Dendritic cell treated with granulocyte-macrophage colony-stimulating factor and Interleukin-4, amounts not matched to agents 40 ng/mL and 50 ng/mL, for 4 days (primary cell): ENCODE measurements at regions not wholly inside any gene's neighbourhood (a gene's known extent, or its start where the extent isn't known, plus 50 kb on each side); places are given as distances from the start of the nearest gene placed in this dataset.

ENCODE experiments used
- H3K27ac Mint-ChIP-seq: one replicate; pipeline ENCODE4 v1.8.0; 2022; ENCODE audit warnings: mild to moderate bottlenecking, mixed read lengths
- H3K27me3 Mint-ChIP-seq: one replicate; pipeline ENCODE4 v1.8.0; 2022; ENCODE audit warnings: mild to moderate bottlenecking, mixed read lengths
- H3K36me3 Mint-ChIP-seq: one replicate; pipeline ENCODE4 v1.8.0; 2022; ENCODE audit warnings: low read depth, mixed read lengths
- H3K4me1 Mint-ChIP-seq: one replicate; pipeline ENCODE4 v1.8.0; 2022; ENCODE audit warnings: low read depth, mixed read lengths
- H3K4me3 Mint-ChIP-seq: one replicate; pipeline ENCODE4 v1.8.0; 2022; ENCODE audit warnings: mild to moderate bottlenecking, moderate library complexity, mixed read lengths
- H3K9me3 Mint-ChIP-seq: one replicate; pipeline ENCODE4 v1.8.0; 2022; ENCODE audit warnings: mixed read lengths
- intact Hi-C: fragments of 100-400 bp; cut with micrococcal nuclease; formaldehyde crosslinking; loops from one replicate; pipeline ENCODE4 v1.15.0; 2022

DNA sequence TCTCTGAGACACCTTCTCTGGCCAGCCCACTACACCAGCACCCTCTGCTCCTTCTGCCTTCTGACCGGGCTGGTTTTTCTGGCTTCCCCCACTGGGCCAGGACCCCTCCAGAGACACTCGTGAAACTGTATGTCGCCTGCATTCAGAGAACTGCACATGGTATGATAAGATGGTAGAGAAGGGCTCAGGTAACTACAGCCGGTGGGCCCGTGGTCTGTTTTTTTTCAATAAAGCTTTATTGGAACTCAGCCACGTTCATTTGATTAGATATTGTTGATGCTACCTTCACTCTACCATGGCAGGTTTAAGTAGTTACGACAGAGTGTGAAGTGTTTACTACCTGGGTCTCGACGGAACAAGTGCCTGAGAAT is 514.0 kb downstream of the TBC1D22A start:
- Mint-ChIP-seq H3K4me3 (no peak overlapping the region), H3K4me1 (no peaks in the 10 kb centered on the region), H3K27me3 (peaks cover 4% of the 10 kb centered on the region), H3K9me3 (no peaks in the 10 kb centered on the region), H3K36me3 (no peaks in the 10 kb centered on the region), H3K27ac (no peak overlapping the region)
- intact Hi-C loops: no loop called here

GRCh38 chr22:47275605-47276449 is 513.4 kb downstream of the TBC1D22A start:
- H3K4me1 Mint-ChIP-seq: no peaks in the 10 kb centered on the region
- intact Hi-C loops: no loop called here
- H3K9me3 Mint-ChIP-seq: peaks cover 1% of the 10 kb centered on the region
- peaks cover 4% of the 10 kb centered on the region for H3K27me3 Mint-ChIP-seq
- no peaks in the 10 kb centered on the region for H3K36me3 Mint-ChIP-seq
- H3K27ac Mint-ChIP-seq: no peak overlapping the region
- no peak overlapping the region for H3K4me3 Mint-ChIP-seq

DNA sequence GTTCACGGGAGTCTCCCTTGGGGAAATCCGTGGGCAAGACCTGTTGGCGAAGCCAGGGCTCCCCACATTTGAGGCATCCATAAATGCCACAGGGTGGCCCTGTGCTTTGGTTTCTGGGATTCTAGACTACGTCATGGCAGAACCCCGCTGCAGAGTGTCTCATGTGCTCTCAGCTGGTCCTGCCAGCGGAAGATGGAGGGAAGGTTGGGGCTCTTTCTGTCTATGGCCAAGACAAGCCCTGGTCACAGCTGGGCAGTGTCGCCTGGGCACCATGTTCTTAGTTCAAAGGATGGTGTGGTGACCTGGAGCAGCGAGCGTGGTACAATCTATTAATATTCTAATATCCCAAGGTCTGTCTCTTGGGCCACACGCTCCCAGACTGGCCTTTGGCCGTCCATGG is 511.7 kb downstream of the TBC1D22A start:
- Mint-ChIP-seq H3K9me3 (peaks cover 9% of the 10 kb centered on the region), H3K36me3 (no peaks in the 10 kb centered on the region), H3K27ac (no peak overlapping the region), H3K27me3 (peaks cover 4% of the 10 kb centered on the region), H3K4me3 (no peak overlapping the region), H3K4me1 (no peaks in the 10 kb centered on the region)
- intact Hi-C loops: no loop called here

DNA sequence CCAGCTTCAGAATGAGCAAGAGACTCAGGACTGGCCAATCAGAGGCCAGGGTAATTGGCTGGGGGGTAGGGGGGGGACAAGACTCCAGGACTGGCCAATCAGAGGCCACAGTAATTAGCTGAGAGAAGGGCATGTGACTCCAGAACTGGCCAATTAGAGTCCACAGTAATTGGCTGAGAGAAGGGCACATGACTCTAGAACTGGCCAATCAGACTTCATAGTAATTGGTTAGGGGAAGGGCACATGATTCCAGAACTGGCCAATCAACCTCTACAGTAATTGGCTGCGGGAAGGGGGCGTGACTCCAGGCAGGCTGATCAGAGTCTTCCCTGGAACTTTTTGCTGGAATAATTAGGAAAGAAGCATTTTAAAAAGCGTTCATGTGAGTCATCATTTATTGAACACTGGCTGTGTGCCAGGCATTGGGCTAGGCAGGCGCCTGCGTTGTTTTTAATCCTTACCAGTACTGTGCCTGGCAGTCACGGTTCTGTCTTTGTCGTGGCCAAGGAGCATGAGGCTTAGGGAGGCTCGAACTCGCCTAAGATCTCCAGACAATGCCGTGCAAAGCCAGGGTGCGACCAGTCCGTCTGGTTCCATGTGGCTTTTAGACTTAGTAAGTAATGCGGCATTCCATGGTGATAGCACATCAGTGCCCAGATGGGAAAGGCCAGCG is 508.1 kb downstream of the TBC1D22A start:
- no peak overlapping the region for H3K27ac Mint-ChIP-seq
- no peaks in the 10 kb centered on the region for H3K36me3 Mint-ChIP-seq
- H3K4me3 Mint-ChIP-seq: no peak overlapping the region
- H3K9me3 Mint-ChIP-seq: peaks cover 9% of the 10 kb centered on the region
- H3K4me1 Mint-ChIP-seq: no peaks in the 10 kb centered on the region
- peaks cover 2% of the 10 kb centered on the region for H3K27me3 Mint-ChIP-seq
- intact Hi-C loops: no loop called here

- no peaks in the 10 kb centered on the region for H3K27me3 Mint-ChIP-seq
- intact Hi-C loops: no loop called here
- H3K4me1 Mint-ChIP-seq: no peaks in the 10 kb centered on the region
- H3K27ac Mint-ChIP-seq: no peak overlapping the region
- peaks cover 9% of the 10 kb centered on the region for H3K9me3 Mint-ChIP-seq
- H3K36me3 Mint-ChIP-seq: no peaks in the 10 kb centered on the region
- no peak overlapping the region for H3K4me3 Mint-ChIP-seq
These were observed 507.2 kb downstream of the TBC1D22A start for GRCh38 chr22:47269516-47270088.

DNA sequence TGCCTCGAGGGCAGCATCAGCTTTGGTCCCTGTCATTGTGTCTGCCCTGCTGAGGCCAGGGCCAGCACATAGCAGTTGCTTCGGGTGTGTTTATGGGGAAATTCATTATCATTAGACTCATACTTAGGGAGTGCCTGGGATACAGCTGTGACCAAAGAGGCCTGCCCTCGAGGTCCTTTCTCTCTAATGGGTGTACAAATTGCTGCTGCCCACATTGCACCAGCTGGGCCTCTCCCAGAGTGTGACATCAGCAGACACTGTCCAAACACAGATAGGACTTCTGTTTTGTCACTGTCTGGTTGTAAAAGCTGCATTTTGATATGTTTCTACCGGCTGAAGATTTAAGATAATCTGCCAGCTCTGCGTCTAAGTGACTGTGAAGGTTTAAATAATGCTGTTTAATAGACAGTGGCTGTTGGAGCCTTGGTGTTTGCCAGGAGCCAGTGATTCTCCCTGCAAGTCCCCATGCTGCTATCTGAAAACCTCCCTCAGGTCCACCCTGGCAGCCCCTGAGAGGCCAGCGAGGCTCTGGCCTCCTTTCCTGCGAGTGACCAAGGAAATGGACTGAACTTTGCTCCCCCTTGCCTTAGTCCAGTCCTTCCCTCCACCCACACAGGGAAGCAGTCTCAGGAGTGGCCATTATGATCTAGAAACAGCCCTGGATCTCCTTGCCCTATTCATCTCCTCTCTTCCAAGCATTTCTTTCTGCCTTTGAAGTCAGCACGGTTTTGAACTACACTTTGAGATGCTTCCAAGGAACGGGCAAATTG is 505.2 kb downstream of the TBC1D22A start:
- H3K36me3 Mint-ChIP-seq: no peaks in the 10 kb centered on the region
- no peak overlapping the region for H3K4me3 Mint-ChIP-seq
- H3K27ac Mint-ChIP-seq: no peak overlapping the region
- no peaks in the 10 kb centered on the region for H3K27me3 Mint-ChIP-seq
- intact Hi-C loops: no loop called here
- H3K9me3 Mint-ChIP-seq: peaks cover 9% of the 10 kb centered on the region
- no peaks in the 10 kb centered on the region for H3K4me1 Mint-ChIP-seq

GRCh38 chr22:47266329-47266728 is 503.9 kb downstream of the TBC1D22A start:
- intact Hi-C loops: no loop called here
- no peak overlapping the region for H3K4me3 Mint-ChIP-seq
- H3K27ac Mint-ChIP-seq: no peak overlapping the region
- no peaks in the 10 kb centered on the region for H3K27me3 Mint-ChIP-seq
- no peaks in the 10 kb centered on the region for H3K4me1 Mint-ChIP-seq
- peaks cover 9% of the 10 kb centered on the region for H3K9me3 Mint-ChIP-seq
- no peaks in the 10 kb centered on the region for H3K36me3 Mint-ChIP-seq

- Mint-ChIP-seq H3K9me3 (no peaks in the 10 kb centered on the region), H3K4me3 (no peak overlapping the region), H3K4me1 (no peaks in the 10 kb centered on the region), H3K36me3 (no peaks in the 10 kb centered on the region), H3K27ac (no peak overlapping the region), H3K27me3 (no peaks in the 10 kb centered on the region)
- intact Hi-C loops: no loop called here
These were observed 498.1 kb downstream of the TBC1D22A start for GRCh38 chr22:47260551-47260950.

- H3K4me1 Mint-ChIP-seq: no peaks in the 10 kb centered on the region
- H3K36me3 Mint-ChIP-seq: no peaks in the 10 kb centered on the region
- intact Hi-C loops: no loop called here
- H3K27ac Mint-ChIP-seq: no peak overlapping the region
- H3K27me3 Mint-ChIP-seq: no peaks in the 10 kb centered on the region
- no peak overlapping the region for H3K4me3 Mint-ChIP-seq
- no peaks in the 10 kb centered on the region for H3K9me3 Mint-ChIP-seq
These were observed 497.5 kb downstream of the TBC1D22A start for GRCh38 chr22:47259990-47260389.

- Mint-ChIP-seq H3K4me1 (no peaks in the 10 kb centered on the region), H3K27ac (no peak overlapping the region), H3K9me3 (no peaks in the 10 kb centered on the region), H3K4me3 (no peak overlapping the region), H3K36me3 (no peaks in the 10 kb centered on the region), H3K27me3 (no peaks in the 10 kb centered on the region)
- intact Hi-C loops: no loop called here
These were observed 496.6 kb downstream of the TBC1D22A start for GRCh38 chr22:47259049-47259448.

- intact Hi-C loops: no loop called here
- Mint-ChIP-seq H3K9me3 (no peaks in the 10 kb centered on the region), H3K36me3 (no peaks in the 10 kb centered on the region), H3K4me1 (no peaks in the 10 kb centered on the region), H3K27me3 (no peaks in the 10 kb centered on the region), H3K27ac (no peak overlapping the region), H3K4me3 (no peak overlapping the region)
These were observed 495.5 kb downstream of the TBC1D22A start for GRCh38 chr22:47257976-47258375.

DNA sequence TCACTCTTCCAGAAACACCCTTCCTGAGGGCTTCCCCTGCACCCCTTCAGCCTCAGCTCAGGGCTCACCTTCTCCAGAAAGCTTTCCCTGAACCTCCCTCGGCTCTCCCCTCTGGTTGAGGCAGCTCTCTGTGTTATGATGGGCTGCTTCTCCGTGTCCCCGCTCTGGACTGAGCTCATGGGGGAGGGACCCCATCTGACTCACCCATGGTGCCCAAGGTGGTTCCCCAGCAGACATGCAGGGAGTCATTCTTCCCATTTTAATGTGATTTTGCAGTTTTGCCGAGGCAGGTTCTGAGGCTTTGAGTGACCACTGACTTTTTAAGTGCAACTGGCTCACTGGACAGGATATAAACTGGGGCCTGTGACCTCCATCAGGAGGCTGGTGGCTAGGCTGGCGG is 495.1 kb downstream of the TBC1D22A start:
- Mint-ChIP-seq H3K27ac (no peak overlapping the region), H3K36me3 (no peaks in the 10 kb centered on the region), H3K4me1 (no peaks in the 10 kb centered on the region), H3K4me3 (no peak overlapping the region), H3K9me3 (no peaks in the 10 kb centered on the region), H3K27me3 (no peaks in the 10 kb centered on the region)
- intact Hi-C loops: no loop called here

DNA sequence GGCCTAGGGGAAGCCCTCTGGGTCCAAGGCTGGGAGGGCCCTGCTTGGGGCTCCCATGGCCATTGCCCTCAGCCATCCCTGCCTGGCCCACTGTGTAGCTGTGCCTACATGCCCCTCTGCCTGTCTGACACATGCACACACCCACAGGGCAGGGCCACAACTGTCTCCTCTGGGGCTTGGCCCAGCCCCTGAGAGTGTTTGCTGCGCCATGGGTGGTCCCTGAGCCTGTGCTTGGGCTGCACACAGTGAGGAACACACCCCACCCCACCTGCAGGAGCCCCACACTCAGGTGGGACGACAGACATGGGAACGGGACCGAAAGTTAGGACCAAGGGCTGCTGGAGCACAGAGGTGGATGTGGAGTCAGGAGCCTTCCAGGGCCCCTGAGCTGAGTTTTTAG is 489.5 kb downstream of the TBC1D22A start:
- H3K4me1 Mint-ChIP-seq: no peaks in the 10 kb centered on the region
- peaks cover 12% of the 10 kb centered on the region for H3K9me3 Mint-ChIP-seq
- H3K27me3 Mint-ChIP-seq: no peaks in the 10 kb centered on the region
- no peak overlapping the region for H3K27ac Mint-ChIP-seq
- intact Hi-C loops: no loop called here
- no peaks in the 10 kb centered on the region for H3K36me3 Mint-ChIP-seq
- H3K4me3 Mint-ChIP-seq: no peak overlapping the region
